B cell (primary cell): ENCODE measurements at regions not wholly inside any gene's neighbourhood (a gene's known extent, or its start where the extent isn't known, plus 50 kb on each side); places are given as distances from the start of the nearest gene placed in this dataset.

Experiments used
- EZH2 ChIP-seq: IDR thresholded peaks from 2 replicates; pipeline ENCODE4 v1.6.1; 2012; ENCODE audit warnings: borderline replicate concordance, low read depth, mild to moderate bottlenecking, moderate library complexity, low read length; ENCODE audit not compliant: insufficient read depth, poor library complexity, severe bottlenecking
- TF ChIP-seq, protein P1 (sequence below): fragments of 200-600 bp; IDR thresholded peaks from one replicate; pipeline ENCODE4 v1.8.0; 2022; ENCODE audit warnings: antibody characterized with exemption, mild to moderate bottlenecking

DNA sequence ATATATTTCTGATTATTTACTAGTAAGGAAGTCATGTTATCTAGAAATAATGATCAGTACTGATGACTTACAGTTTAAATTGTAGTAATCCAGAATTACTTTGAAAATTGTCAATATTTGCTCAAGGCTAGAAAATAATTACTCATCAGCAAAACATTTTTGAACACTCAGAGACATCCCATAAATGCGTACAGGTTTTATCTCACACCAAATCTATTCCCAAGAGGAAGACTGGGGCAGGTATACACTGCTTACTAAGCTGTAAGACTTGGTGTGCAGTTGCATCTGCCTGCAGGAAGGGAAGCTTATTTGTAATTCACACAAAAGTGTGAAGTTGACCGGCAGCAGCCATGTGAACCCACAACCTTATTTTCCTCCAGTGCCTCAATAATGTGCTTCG is 146.4 kb downstream of the CCER1 start:
- TF ChIP-seq, protein P1, sequence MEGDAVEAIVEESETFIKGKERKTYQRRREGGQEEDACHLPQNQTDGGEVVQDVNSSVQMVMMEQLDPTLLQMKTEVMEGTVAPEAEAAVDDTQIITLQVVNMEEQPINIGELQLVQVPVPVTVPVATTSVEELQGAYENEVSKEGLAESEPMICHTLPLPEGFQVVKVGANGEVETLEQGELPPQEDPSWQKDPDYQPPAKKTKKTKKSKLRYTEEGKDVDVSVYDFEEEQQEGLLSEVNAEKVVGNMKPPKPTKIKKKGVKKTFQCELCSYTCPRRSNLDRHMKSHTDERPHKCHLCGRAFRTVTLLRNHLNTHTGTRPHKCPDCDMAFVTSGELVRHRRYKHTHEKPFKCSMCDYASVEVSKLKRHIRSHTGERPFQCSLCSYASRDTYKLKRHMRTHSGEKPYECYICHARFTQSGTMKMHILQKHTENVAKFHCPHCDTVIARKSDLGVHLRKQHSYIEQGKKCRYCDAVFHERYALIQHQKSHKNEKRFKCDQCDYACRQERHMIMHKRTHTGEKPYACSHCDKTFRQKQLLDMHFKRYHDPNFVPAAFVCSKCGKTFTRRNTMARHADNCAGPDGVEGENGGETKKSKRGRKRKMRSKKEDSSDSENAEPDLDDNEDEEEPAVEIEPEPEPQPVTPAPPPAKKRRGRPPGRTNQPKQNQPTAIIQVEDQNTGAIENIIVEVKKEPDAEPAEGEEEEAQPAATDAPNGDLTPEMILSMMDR = no peak
- no peak for TF ChIP-seq EZH2
